ENCODE measurements at regions not wholly inside any gene's neighbourhood (a gene's known extent, or its start where the extent isn't known, plus 50 kb on each side); places are given as distances from the start of the nearest gene placed in this dataset.
"Not testable (repeated sequence)": the region's sequence is repeated elsewhere in the genome, so short reads cannot be mapped to it uniquely, and the experiment has no call there.

GRCh38 chr1:190835658-190836057 lies 358.0 kb upstream of the BRINP3 start:
- DNase-seq (ENCODE audit: low read depth), result no peak

- DNase-seq (ENCODE audit: low read depth), result not testable (repeated sequence)
These were observed 359.5 kb upstream of the BRINP3 start for GRCh38 chr1:190837200-190837599.

- DNase-seq (ENCODE audit: low read depth), result no peak
These were observed 360.2 kb upstream of the BRINP3 start for GRCh38 chr1:190837888-190838287.

- DNase-seq (ENCODE audit: low read depth), result no peak
These were observed 369.5 kb upstream of the BRINP3 start for GRCh38 chr1:190847166-190847565.

GRCh38 chr1:190849346-190849745 lies 371.7 kb upstream of the BRINP3 start:
- DNase-seq (ENCODE audit: low read depth), result no peak

GRCh38 chr1:190852611-190853010 lies 374.9 kb upstream of the BRINP3 start:
- no peak for DNase-seq (ENCODE audit: low read depth)

- no peak for DNase-seq (ENCODE audit: low read depth)
These were observed 380.5 kb upstream of the BRINP3 start for GRCh38 chr1:190858140-190858539.

GRCh38 chr1:190864013-190864641 lies 386.5 kb upstream of the BRINP3 start:
- DNase-seq (ENCODE audit: low read depth), result no peak

- no peak for DNase-seq (ENCODE audit: low read depth)
These were observed 402.7 kb upstream of the BRINP3 start for GRCh38 chr1:190880352-190880751.

- DNase-seq (ENCODE audit: low read depth), result no peak
These were observed 403.4 kb upstream of the BRINP3 start for GRCh38 chr1:190881064-190881463.

GRCh38 chr1:190897233-190897632 lies 419.6 kb upstream of the BRINP3 start:
- DNase-seq (ENCODE audit: low read depth), result no peak

- no peak for DNase-seq (ENCODE audit: low read depth)
These were observed 426.5 kb upstream of the BRINP3 start for GRCh38 chr1:190904091-190904695.

- no peak for DNase-seq (ENCODE audit: low read depth)
These were observed 428.6 kb upstream of the BRINP3 start for GRCh38 chr1:190906206-190906725.

GRCh38 chr1:190908246-190908645 lies 430.6 kb upstream of the BRINP3 start:
- DNase-seq (ENCODE audit: low read depth), result no peak

GRCh38 chr1:190908691-190909090 lies 431.0 kb upstream of the BRINP3 start:
- DNase-seq (ENCODE audit: low read depth), result no peak

- no peak for DNase-seq (ENCODE audit: low read depth)
These were observed 458.3 kb upstream of the BRINP3 start for GRCh38 chr1:190935925-190936324.

- no peak for DNase-seq (ENCODE audit: low read depth)
These were observed 458.7 kb upstream of the BRINP3 start for GRCh38 chr1:190936337-190936736.

- DNase-seq (ENCODE audit: low read depth), result no peak
These were observed 463.3 kb upstream of the BRINP3 start for GRCh38 chr1:190940951-190941350.

GRCh38 chr1:190942475-190942874 lies 464.8 kb upstream of the BRINP3 start:
- DNase-seq (ENCODE audit: low read depth), result no peak

GRCh38 chr1:190943722-190944121 lies 466.1 kb upstream of the BRINP3 start:
- DNase-seq (ENCODE audit: low read depth), result not testable (repeated sequence)

- no peak for DNase-seq (ENCODE audit: low read depth)
These were observed 472.3 kb upstream of the BRINP3 start for GRCh38 chr1:190949939-190950338.

GRCh38 chr1:190957565-190957964 lies 479.9 kb upstream of the BRINP3 start:
- no peak for DNase-seq (ENCODE audit: low read depth)

GRCh38 chr1:190963321-190963720 lies 485.7 kb upstream of the BRINP3 start:
- no peak for DNase-seq (ENCODE audit: low read depth)

- no peak for DNase-seq (ENCODE audit: low read depth)
These were observed 498.2 kb upstream of the BRINP3 start for GRCh38 chr1:190975827-190976226.

Data from GM04503 (cell line).